H9 (cell line): ENCODE measurements at regions not wholly inside any gene's neighbourhood (a gene's known extent, or its start where the extent isn't known, plus 50 kb on each side); places are given as distances from the start of the nearest gene placed in this dataset.

Experiments used
- DNase-seq: peaks from one replicate; pipeline ENCODE4 v3.0.0-alpha.2; 2017
- H2AFZ ChIP-seq: one replicate; pipeline ENCODE4 v1.6.1; 2013; ENCODE audit warnings: mild to moderate bottlenecking, low read length, control low read depth, moderate library complexity
- H2AK5ac ChIP-seq: 2 replicates; pipeline ENCODE4 v1.6.1; 2013; ENCODE audit warnings: low read length, control low read depth, mixed read lengths; ENCODE audit not compliant: insufficient read length
- H2BK120ac ChIP-seq: one replicate; pipeline ENCODE4 v1.6.1; 2013; ENCODE audit warnings: low read depth, mild to moderate bottlenecking, low read length, control low read depth, inconsistent platforms; ENCODE audit not compliant: poor library complexity, severe bottlenecking
- H2BK12ac ChIP-seq: 2 replicates; pipeline ENCODE4 v1.6.1; 2013; ENCODE audit warnings: low read length, control low read depth, mixed read lengths, low read depth; ENCODE audit not compliant: insufficient read length
- H2BK15ac ChIP-seq: 2 replicates; pipeline ENCODE4 v1.6.1; 2013; ENCODE audit warnings: low read depth, low read length, control low read depth
- H2BK20ac ChIP-seq: one replicate; pipeline ENCODE4 v1.6.1; 2013; ENCODE audit warnings: low read depth, mild to moderate bottlenecking, low read length, control low read depth, inconsistent platforms; ENCODE audit not compliant: poor library complexity, severe bottlenecking
- H2BK5ac ChIP-seq: 2 replicates; pipeline ENCODE4 v1.6.1; 2013; ENCODE audit warnings: low read length, control low read depth, mixed read lengths; ENCODE audit not compliant: insufficient read length
- H3K14ac ChIP-seq: 2 replicates; pipeline ENCODE4 v1.6.1; 2013; ENCODE audit warnings: low read length, control low read depth; ENCODE audit not compliant: insufficient read depth
- H3K18ac ChIP-seq: 2 replicates; pipeline ENCODE4 v1.6.1; 2013; ENCODE audit warnings: low read depth, mild to moderate bottlenecking, mixed read lengths, low read length, control low read depth; ENCODE audit not compliant: insufficient read length
- H3K23ac ChIP-seq: 2 replicates; pipeline ENCODE4 v1.6.1; 2013; ENCODE audit warnings: low read length, control low read depth, mixed read lengths, low read depth; ENCODE audit not compliant: insufficient read length
- H3K23me2 ChIP-seq: 2 replicates; pipeline ENCODE4 v1.6.1; 2013; ENCODE audit warnings: low read depth, mild to moderate bottlenecking, mixed read lengths, low read length, control low read depth; ENCODE audit not compliant: insufficient read length, poor library complexity, severe bottlenecking
- H3K27ac ChIP-seq: 2 replicates; pipeline ENCODE4 v1.5.1; 2013; ENCODE audit warnings: low read length, control low read depth, mixed read lengths, low read depth; ENCODE audit not compliant: insufficient read length
- H3K27me3 ChIP-seq: 2 replicates; pipeline ENCODE4 v1.6.1; 2013; ENCODE audit warnings: low read length, control low read depth, inconsistent platforms; ENCODE audit not compliant: insufficient read depth
- H3K4ac ChIP-seq: 2 replicates; pipeline ENCODE4 v1.6.1; 2013; ENCODE audit warnings: low read depth, mild to moderate bottlenecking, control low read depth, inconsistent platforms, low read length, moderate library complexity
- H3K4me1 ChIP-seq: 2 replicates; pipeline ENCODE4 v1.6.1; 2013; ENCODE audit warnings: low read length, control low read depth, inconsistent platforms; ENCODE audit not compliant: insufficient read depth
- H3K4me2 ChIP-seq: 2 replicates; pipeline ENCODE4 v1.6.1; 2013; ENCODE audit warnings: low read length, control low read depth, mixed read lengths; ENCODE audit not compliant: insufficient read length, insufficient read depth
- H3K56ac ChIP-seq: 2 replicates; pipeline ENCODE4 v1.6.1; 2013; ENCODE audit warnings: low read depth, mild to moderate bottlenecking, mixed read lengths, low read length, control low read depth; ENCODE audit not compliant: insufficient read length
- H3K79me1 ChIP-seq: 2 replicates; pipeline ENCODE4 v1.6.1; 2013; ENCODE audit warnings: low read depth, mild to moderate bottlenecking, moderate library complexity, low read length, control low read depth, inconsistent platforms; ENCODE audit not compliant: insufficient read depth, poor library complexity, severe bottlenecking
- H3K79me2 ChIP-seq: 2 replicates; pipeline ENCODE4 v1.6.1; 2013; ENCODE audit warnings: low read length, control low read depth, inconsistent platforms; ENCODE audit not compliant: insufficient read depth
- H3K9ac ChIP-seq: 2 replicates; pipeline ENCODE4 v1.6.1; 2013; ENCODE audit warnings: low read length, control low read depth, mixed read lengths; ENCODE audit not compliant: insufficient read length; ENCODE audit errors: extremely low read depth
- H3K9me3 ChIP-seq: one replicate; pipeline ENCODE4 v1.6.1; 2013; ENCODE audit warnings: low read depth, low read length, inconsistent platforms; ENCODE audit not compliant: control insufficient read depth
- H3T11ph ChIP-seq: one replicate; pipeline ENCODE4 v1.6.1; 2013; ENCODE audit warnings: mild to moderate bottlenecking, low read length, control low read depth, inconsistent platforms
- H4K20me1 ChIP-seq: one replicate; pipeline ENCODE4 v1.6.1; 2013; ENCODE audit not compliant: control insufficient read depth, insufficient read length, insufficient read depth
- H4K5ac ChIP-seq: 2 replicates; pipeline ENCODE4 v1.6.1; 2013; ENCODE audit warnings: low read depth, mild to moderate bottlenecking, mixed read lengths, low read length, control low read depth; ENCODE audit not compliant: insufficient read length
- H4K8ac ChIP-seq: replicated peaks from 2 replicates; pipeline ENCODE4 v1.6.1; 2013; ENCODE audit warnings: low read length, control low read depth, mixed read lengths, low read depth; ENCODE audit not compliant: insufficient read length
- H4K91ac ChIP-seq: 2 replicates; pipeline ENCODE4 v1.6.1; 2013; ENCODE audit warnings: low read depth, mild to moderate bottlenecking, moderate library complexity, mixed read lengths, low read length, control low read depth; ENCODE audit not compliant: insufficient read length
- H3K27ac Mint-ChIP-seq, 3 experiments: 2 replicates in 2 of 3; 3 replicates in 1 of 3; pipeline ENCODE4 v1.8.0; 2020 to 2021; ENCODE audit warnings: mixed read lengths in 3 of 3, mild to moderate bottlenecking in 1 of 3, moderate library complexity in 1 of 3
- H3K27me3 Mint-ChIP-seq: 2 replicates; pipeline ENCODE4 v1.8.0; 2021; ENCODE audit warnings: low read depth, mild to moderate bottlenecking, moderate library complexity, mixed read lengths
- H3K36me3 Mint-ChIP-seq, 3 experiments: 2 replicates in 2 of 3; 3 replicates in 1 of 3; pipeline ENCODE4 v1.8.0; 2020 to 2021; ENCODE audit warnings: low read depth in 3 of 3, mixed read lengths in 3 of 3; ENCODE audit not compliant: insufficient read depth in 1 of 3
- H3K4me1 Mint-ChIP-seq, 2 experiments: 2 replicates each; pipeline ENCODE4 v1.8.0; 2020; ENCODE audit warnings: mixed read lengths in 2 of 2
- H3K4me3 Mint-ChIP-seq, 2 experiments: 2 replicates in 1 of 2; 3 replicates in 1 of 2; pipeline ENCODE4 v1.8.0; 2020 to 2021; ENCODE audit warnings: mild to moderate bottlenecking in 2 of 2, mixed read lengths in 2 of 2, moderate library complexity in 1 of 2
- H3K9me3 Mint-ChIP-seq, 2 experiments: 2 replicates in 1 of 2; 3 replicates in 1 of 2; pipeline ENCODE4 v1.8.0; 2020; ENCODE audit warnings: mild to moderate bottlenecking in 2 of 2, mixed read lengths in 2 of 2, moderate library complexity in 1 of 2
- WGBS: extraction: QIAGEN DNeasy Blood & Tissue Kit; methylation state at CpG from one replicate; pipeline ENCODE4 v1.1.7; 2013; ENCODE audit warnings: missing lambda C conversion rate, low lambda C conversion rate, mixed read lengths; ENCODE audit not compliant: insufficient read length; ENCODE audit errors: extremely low coverage; 5-methylcytosine and 5-hydroxymethylcytosine counted together
- TF ChIP-seq, protein P1 (sequence below): fragments of 200-600 bp; sonication (generic); conservative IDR thresholded peaks from 3 replicates; pipeline ENCODE4 v1.8.0; 2021; ENCODE audit warnings: antibody characterized with exemption, mild to moderate bottlenecking

- no peak overlapping the region for H4K8ac ChIP-seq
Measured at GRCh38 chr22:48052621-48052890, 1290.1 kb downstream of the TBC1D22A start.

More at GRCh38 chr22:48052621-48052890, 1290.1 kb downstream of the TBC1D22A start:
- Histone ChIP-seq H3K79me2 (no peaks in the 10 kb centered on the region), H2BK20ac (no peak overlapping the region), H4K5ac (no peak overlapping the region), H3K56ac (no peak overlapping the region), H2BK5ac (no peak overlapping the region), H4K20me1 (peaks cover 4% of the 10 kb centered on the region), H3K4me2 (no peak overlapping the region), H3K23me2 (no peaks in the 10 kb centered on the region), H3K23ac (no peak overlapping the region), H2AFZ (no peak overlapping the region), H3K9me3 (no peaks in the 10 kb centered on the region), H3K27ac (no peak overlapping the region), H3K18ac (no peak overlapping the region), H3K9ac (no peak overlapping the region), H2BK15ac (no peak overlapping the region), H2BK12ac (no peak overlapping the region), H3K14ac (no peak overlapping the region), H4K91ac (no peak overlapping the region), H2BK120ac (no peak overlapping the region), H3K79me1 (no peaks in the 10 kb centered on the region), H2AK5ac (no peak overlapping the region), H3T11ph (no peak overlapping the region), H3K4me1 (no peaks in the 10 kb centered on the region), H3K4ac (no peak overlapping the region), H3K27me3 (no peaks in the 10 kb centered on the region)
- H3K4me3 Mint-ChIP-seq, result no peak overlapping the region
- TF ChIP-seq, protein P1, sequence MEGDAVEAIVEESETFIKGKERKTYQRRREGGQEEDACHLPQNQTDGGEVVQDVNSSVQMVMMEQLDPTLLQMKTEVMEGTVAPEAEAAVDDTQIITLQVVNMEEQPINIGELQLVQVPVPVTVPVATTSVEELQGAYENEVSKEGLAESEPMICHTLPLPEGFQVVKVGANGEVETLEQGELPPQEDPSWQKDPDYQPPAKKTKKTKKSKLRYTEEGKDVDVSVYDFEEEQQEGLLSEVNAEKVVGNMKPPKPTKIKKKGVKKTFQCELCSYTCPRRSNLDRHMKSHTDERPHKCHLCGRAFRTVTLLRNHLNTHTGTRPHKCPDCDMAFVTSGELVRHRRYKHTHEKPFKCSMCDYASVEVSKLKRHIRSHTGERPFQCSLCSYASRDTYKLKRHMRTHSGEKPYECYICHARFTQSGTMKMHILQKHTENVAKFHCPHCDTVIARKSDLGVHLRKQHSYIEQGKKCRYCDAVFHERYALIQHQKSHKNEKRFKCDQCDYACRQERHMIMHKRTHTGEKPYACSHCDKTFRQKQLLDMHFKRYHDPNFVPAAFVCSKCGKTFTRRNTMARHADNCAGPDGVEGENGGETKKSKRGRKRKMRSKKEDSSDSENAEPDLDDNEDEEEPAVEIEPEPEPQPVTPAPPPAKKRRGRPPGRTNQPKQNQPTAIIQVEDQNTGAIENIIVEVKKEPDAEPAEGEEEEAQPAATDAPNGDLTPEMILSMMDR, result no peak
- no peaks in the 10 kb centered on the region for H3K9me3 Mint-ChIP-seq
- H3K36me3 Mint-ChIP-seq, result no peaks in the 10 kb centered on the region; a peak in 1 of 7 replicates
- H3K27ac Mint-ChIP-seq, result 0 out of 7 replicates have a peak overlapping the region, but pooled peaks of 1 of the 3 experiments have one; percentile 11
- H3K27me3 Mint-ChIP-seq, result peaks cover 4% of the 10 kb centered on the region
- H3K4me1 Mint-ChIP-seq, result no peaks in the 10 kb centered on the region
- WGBS, result no CpG with 5 or more reads among the region's 7 CpGs
- peak; percentile 13 for DNase-seq
